ENCODE measurements at regions not wholly inside any gene's neighbourhood (a gene's known extent, or its start where the extent isn't known, plus 50 kb on each side); places are given as distances from the start of the nearest gene placed in this dataset.
"Not testable (repeated sequence)": the region's sequence is repeated elsewhere in the genome, so short reads cannot be mapped to it uniquely, and the experiment has no call there.

- no peak overlapping the region for H3K27ac ChIP-seq (ENCODE audit: low read depth, low read length)
- no peaks in the 10 kb centered on the region for H3K27me3 ChIP-seq (ENCODE audit: control insufficient read depth, insufficient read depth, low read length)
- H3K36me3 ChIP-seq (ENCODE audit: control insufficient read depth, insufficient read depth, low read length) = no peaks in the 10 kb centered on the region
- no peaks in the 10 kb centered on the region for H3K9me3 ChIP-seq (ENCODE audit: control insufficient read depth, insufficient read depth, low read length)
- H3K4me1 ChIP-seq (ENCODE audit: control insufficient read depth, insufficient read depth, low read length) = peaks cover 7% of the 10 kb centered on the region
- 89% methylated on average over 3 of the region's 5 CpGs for WGBS (ENCODE audit: insufficient coverage)
- DNase-seq (ENCODE audit: low read depth in 4 of 6, low spot score in 6 of 6) = no peak
- no peak overlapping the region for H3K4me3 ChIP-seq (ENCODE audit: low read depth, low read length)
These were observed 74.8 kb upstream of the CLDN5 start for GRCh38 chr22:19599004-19599403.

- DNase-seq (ENCODE audit: low read depth in 4 of 6, low spot score in 6 of 6) = no peak
- H3K27me3 ChIP-seq (ENCODE audit: control insufficient read depth, insufficient read depth, low read length) = no peaks in the 10 kb centered on the region
- WGBS (ENCODE audit: insufficient coverage) = 64% methylated on average over 9 of the region's 12 CpGs
- H3K9me3 ChIP-seq (ENCODE audit: control insufficient read depth, insufficient read depth, low read length) = no peaks in the 10 kb centered on the region
- H3K36me3 ChIP-seq (ENCODE audit: control insufficient read depth, insufficient read depth, low read length) = no peaks in the 10 kb centered on the region
- H3K27ac ChIP-seq (ENCODE audit: low read depth, low read length) = no peak overlapping the region
- no peak overlapping the region for H3K4me3 ChIP-seq (ENCODE audit: low read depth, low read length)
- peaks cover 9% of the 10 kb centered on the region for H3K4me1 ChIP-seq (ENCODE audit: control insufficient read depth, insufficient read depth, low read length)
These were observed 75.5 kb upstream of the CLDN5 start for GRCh38 chr22:19599626-19600243.

GRCh38 chr22:19603346-19603745 is 79.1 kb upstream of the CLDN5 start:
- WGBS (ENCODE audit: insufficient coverage) = 77% methylated on average over 3 of the region's 4 CpGs
- not testable (repeated sequence) for H3K4me3 ChIP-seq (ENCODE audit: low read depth, low read length); DNase-seq (ENCODE audit: low read depth in 4 of 6, low spot score in 6 of 6); H3K9me3 ChIP-seq (ENCODE audit: control insufficient read depth, insufficient read depth, low read length); H3K27ac ChIP-seq (ENCODE audit: low read depth, low read length); H3K36me3 ChIP-seq (ENCODE audit: control insufficient read depth, insufficient read depth, low read length); H3K27me3 ChIP-seq (ENCODE audit: control insufficient read depth, insufficient read depth, low read length)
- H3K4me1 ChIP-seq (ENCODE audit: control insufficient read depth, insufficient read depth, low read length) = peaks cover 15% of the 10 kb centered on the region

GRCh38 chr22:19603767-19604166 is 79.6 kb upstream of the CLDN5 start:
- H3K36me3 ChIP-seq (ENCODE audit: control insufficient read depth, insufficient read depth, low read length) = no peaks in the 10 kb centered on the region
- no peak overlapping the region for H3K4me3 ChIP-seq (ENCODE audit: low read depth, low read length)
- peaks cover 15% of the 10 kb centered on the region for H3K4me1 ChIP-seq (ENCODE audit: control insufficient read depth, insufficient read depth, low read length)
- 100% methylated on average over 1 of the region's 3 CpGs for WGBS (ENCODE audit: insufficient coverage)
- H3K9me3 ChIP-seq (ENCODE audit: control insufficient read depth, insufficient read depth, low read length) = no peaks in the 10 kb centered on the region
- H3K27me3 ChIP-seq (ENCODE audit: control insufficient read depth, insufficient read depth, low read length) = peaks cover 3% of the 10 kb centered on the region
- DNase-seq (ENCODE audit: low read depth in 4 of 6, low spot score in 6 of 6) = no peak
- H3K27ac ChIP-seq (ENCODE audit: low read depth, low read length) = no peak overlapping the region

- no peak for DNase-seq (ENCODE audit: low read depth in 4 of 6, low spot score in 6 of 6)
- H3K4me1 ChIP-seq (ENCODE audit: control insufficient read depth, insufficient read depth, low read length) = peaks cover 13% of the 10 kb centered on the region
- H3K9me3 ChIP-seq (ENCODE audit: control insufficient read depth, insufficient read depth, low read length) = no peaks in the 10 kb centered on the region
- peaks cover 3% of the 10 kb centered on the region for H3K27me3 ChIP-seq (ENCODE audit: control insufficient read depth, insufficient read depth, low read length)
- WGBS (ENCODE audit: insufficient coverage) = 68% methylated on average over 9 of the region's 9 CpGs
- H3K36me3 ChIP-seq (ENCODE audit: control insufficient read depth, insufficient read depth, low read length) = no peaks in the 10 kb centered on the region
- no peak overlapping the region for H3K4me3 ChIP-seq (ENCODE audit: low read depth, low read length)
- H3K27ac ChIP-seq (ENCODE audit: low read depth, low read length) = no peak overlapping the region
These were observed 80.6 kb upstream of the CLDN5 start for GRCh38 chr22:19604711-19605268.

- no peaks in the 10 kb centered on the region for H3K36me3 ChIP-seq (ENCODE audit: control insufficient read depth, insufficient read depth, low read length)
These were observed 81.5 kb upstream of the CLDN5 start for GRCh38 chr22:19605508-19606331.

GRCh38 chr22:19606332-19607191 is 82.4 kb upstream of the CLDN5 start:
- Histone ChIP-seq H3K9me3 (ENCODE audit: control insufficient read depth, insufficient read depth, low read length) (no peaks in the 10 kb centered on the region), H3K36me3 (ENCODE audit: control insufficient read depth, insufficient read depth, low read length) (no peaks in the 10 kb centered on the region), H3K4me1 (ENCODE audit: control insufficient read depth, insufficient read depth, low read length) (peaks cover 13% of the 10 kb centered on the region), H3K27ac (ENCODE audit: low read depth, low read length) (no peak overlapping the region), H3K4me3 (ENCODE audit: low read depth, low read length) (no peak overlapping the region), H3K27me3 (ENCODE audit: control insufficient read depth, insufficient read depth, low read length) (peaks cover 3% of the 10 kb centered on the region)
- WGBS (ENCODE audit: insufficient coverage) = 92% methylated on average over 10 of the region's 16 CpGs
- DNase-seq (ENCODE audit: low read depth in 4 of 6, low spot score in 6 of 6) = no peak

More at GRCh38 chr22:19605508-19606331, 81.5 kb upstream of the CLDN5 start:
- Histone ChIP-seq H3K4me1 (ENCODE audit: control insufficient read depth, insufficient read depth, low read length) (peaks cover 13% of the 10 kb centered on the region), H3K27me3 (ENCODE audit: control insufficient read depth, insufficient read depth, low read length) (peaks cover 3% of the 10 kb centered on the region), H3K4me3 (ENCODE audit: low read depth, low read length) (no peak overlapping the region), H3K27ac (ENCODE audit: low read depth, low read length) (no peak overlapping the region), H3K9me3 (ENCODE audit: control insufficient read depth, insufficient read depth, low read length) (no peaks in the 10 kb centered on the region)
- 82% methylated on average over 20 of the region's 28 CpGs for WGBS (ENCODE audit: insufficient coverage)
- DNase-seq (ENCODE audit: low read depth in 4 of 6, low spot score in 6 of 6) = no peak

- Histone ChIP-seq H3K36me3 (ENCODE audit: control insufficient read depth, insufficient read depth, low read length) (no peaks in the 10 kb centered on the region), H3K27me3 (ENCODE audit: control insufficient read depth, insufficient read depth, low read length) (peaks cover 3% of the 10 kb centered on the region), H3K4me3 (ENCODE audit: low read depth, low read length) (no peak overlapping the region), H3K4me1 (ENCODE audit: control insufficient read depth, insufficient read depth, low read length) (peaks cover 13% of the 10 kb centered on the region), H3K27ac (ENCODE audit: low read depth, low read length) (no peak overlapping the region), H3K9me3 (ENCODE audit: control insufficient read depth, insufficient read depth, low read length) (no peaks in the 10 kb centered on the region)
- WGBS (ENCODE audit: insufficient coverage) = 44% methylated on average over 25 of the region's 25 CpGs
- no peak for DNase-seq (ENCODE audit: low read depth in 4 of 6, low spot score in 6 of 6)
These were observed 83.2 kb upstream of the CLDN5 start for GRCh38 chr22:19607192-19608002.

All from spinal cord (tissue), 9 donors.